Gastrocnemius medialis (tissue), 4 donors: ENCODE measurements at regions not wholly inside any gene's neighbourhood (a gene's known extent, or its start where the extent isn't known, plus 50 kb on each side); places are given as distances from the start of the nearest gene placed in this dataset.

ENCODE experiments used
- ATAC-seq, 2 donors: fragments of 150-250 bp; one replicate each; pipeline ENCODE4 v1.9.1; 2016
- DNase-seq, 2 donors: peaks; one replicate each; pipeline ENCODE4 v3.0.0-alpha.2; 2019
- H3K27ac ChIP-seq, 4 donors: fragments of 200-600 bp; sonication (generic); 1 replicate in 1 of 4; 2 replicates in 3 of 4; pipeline ENCODE4 v1.5.1; 2016 to 2018; ENCODE audit warnings: mild to moderate bottlenecking in 2 of 4, moderate library complexity in 1 of 4
- H3K27me3 ChIP-seq, 3 donors: fragments of 200-600 bp; sonication (generic) in 2 of 3; 1 replicate in 1 of 3; 2 replicates in 2 of 3; pipeline versions ENCODE4 v1.5.1 to v1.6.0; 2016 to 2019; ENCODE audit warnings: mild to moderate bottlenecking in 1 of 3, moderate library complexity in 1 of 3
- H3K36me3 ChIP-seq, 2 donors: fragments of 200-600 bp; sonication (generic) in 1 of 2; one replicate each; pipeline ENCODE4 v1.5.1; 2017 to 2018
- H3K4me1 ChIP-seq, 2 donors: fragments of 200-600 bp; sonication (generic) in 1 of 2; one replicate each; pipeline ENCODE4 v1.5.1; 2016 to 2017; ENCODE audit warnings: mild to moderate bottlenecking in 2 of 2
- H3K4me3 ChIP-seq, 4 donors: fragments of 200-600 bp; sonication (generic) in 3 of 4; 1 replicate in 1 of 4; 2 replicates in 3 of 4; pipeline ENCODE4 v1.5.1; 2016 to 2019; ENCODE audit warnings: mild to moderate bottlenecking in 2 of 4
- H3K9me3 ChIP-seq, 3 donors: fragments of 200-600 bp; sonication (generic) in 2 of 3; 1 replicate in 1 of 3; 2 replicates in 2 of 3; pipeline ENCODE4 v1.5.1; 2016 to 2019
- CTCF ChIP-seq, 5 experiments: fragments of 450-650 bp in 3 of 5; fragments of 200-600 bp in 2 of 5; sonication (generic) in 2 of 5; IDR thresholded peaks in 4 of 5; conservative IDR thresholded peaks in 1 of 5; 1 replicate in 4 of 5; 2 replicates in 1 of 5; pipeline ENCODE4 v1.5.1; 2016 to 2019; ENCODE audit warnings: antibody characterized with exemption in 5 of 5, mild to moderate bottlenecking in 3 of 5, moderate library complexity in 3 of 5
- POLR2A ChIP-seq, 2 donors: fragments of 450-650 bp; IDR thresholded peaks; one replicate each; pipeline ENCODE4 v1.6.1; 2017; ENCODE audit warnings: antibody characterized with exemption in 2 of 2, mild to moderate bottlenecking in 2 of 2, moderate library complexity in 2 of 2
- in situ Hi-C, 4 donors: fragments of 200-750 bp; cut with MboI; loops; one replicate each; pipeline versions ENCODE4 v1.15.0 to v1.8.0; 2017; ENCODE audit warnings: low sequenced_read_pairs in 4 of 4
- intact Hi-C: fragments of 100-400 bp; cut with DNase I; formaldehyde crosslinking; loops from one replicate; pipeline ENCODE4 v1.15.1; 2023; ENCODE audit warnings: low total_unique reads

DNA sequence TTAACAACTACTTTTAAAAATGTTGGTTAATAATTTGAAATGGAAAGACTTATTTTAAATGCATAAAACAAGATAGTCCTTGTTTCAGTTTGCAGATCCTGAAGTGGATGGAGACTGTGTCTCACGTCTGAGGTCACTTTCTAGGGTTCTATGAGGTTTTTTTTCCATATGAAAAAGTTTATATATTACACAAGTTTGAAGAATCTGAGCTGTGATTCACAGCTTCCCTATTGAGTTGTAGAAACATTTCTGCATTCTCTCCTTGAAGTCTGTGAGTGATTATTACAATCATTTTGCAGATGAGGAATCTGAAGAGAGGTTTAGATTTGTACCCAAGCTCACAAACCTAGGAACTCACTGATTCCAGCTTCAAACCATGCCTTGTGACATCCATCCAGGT, 442.5 kb upstream of the KLF4 start:
- in situ Hi-C loops (no loop called here), intact Hi-C loops (no loop called here)
- DNase-seq: no peak
- H3K36me3 ChIP-seq: no peaks in the 10 kb centered on the region
- H3K4me3 ChIP-seq: no peak overlapping the region
- TF ChIP-seq CTCF (IDR thresholded peaks at IDR 0.05 in 4 of 5, conservative IDR thresholded peaks at IDR 0.05 in 1 of 5) (no peak), POLR2A (IDR thresholded peaks at IDR 0.05) (no peak)
- no peaks in the 10 kb centered on the region for H3K4me1 ChIP-seq
- H3K27ac ChIP-seq: no peak overlapping the region
- no peaks in the 10 kb centered on the region for H3K9me3 ChIP-seq
- ATAC-seq: no peak
- no peaks in the 10 kb centered on the region for H3K27me3 ChIP-seq

GRCh38 chr9:107931071-107931715, 441.6 kb upstream of the KLF4 start:
- Histone ChIP-seq H3K9me3 (no peaks in the 10 kb centered on the region), H3K27me3 (no peaks in the 10 kb centered on the region), H3K36me3 (no peaks in the 10 kb centered on the region), H3K4me3 (no peak overlapping the region), H3K4me1 (no peaks in the 10 kb centered on the region), H3K27ac (no peak overlapping the region)
- in situ Hi-C loops: no loop called here
- intact Hi-C loops: no loop called here
- TF ChIP-seq POLR2A (IDR thresholded peaks at IDR 0.05): no peak
- ATAC-seq (no peak), DNase-seq (no peak)

DNA sequence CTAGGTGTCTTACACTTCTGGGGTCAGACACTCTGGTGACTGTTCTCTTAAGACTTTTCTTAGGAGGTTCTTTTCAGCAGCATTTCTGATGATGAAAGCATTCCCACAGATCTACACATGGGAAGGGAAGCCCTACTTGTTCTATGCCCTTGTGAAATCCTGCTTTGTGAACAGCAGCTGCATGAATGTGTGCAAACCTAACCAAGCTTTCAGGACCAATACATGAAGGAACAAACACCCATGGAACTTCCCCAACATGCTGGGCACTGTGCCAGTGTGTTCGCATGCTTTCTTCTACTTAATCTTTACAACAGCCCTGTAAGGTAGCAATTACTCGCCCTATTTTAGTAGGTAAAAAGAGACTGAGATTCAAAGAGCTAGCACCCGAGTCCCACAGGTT, 439.9 kb upstream of the KLF4 start:
- DNase-seq: peak; percentile 33 to 58
- TF ChIP-seq CTCF (IDR thresholded peaks at IDR 0.05 in 4 of 5, conservative IDR thresholded peaks at IDR 0.05 in 1 of 5) (no peak), POLR2A (IDR thresholded peaks at IDR 0.05) (no peak)
- in situ Hi-C loops (no loop called here), intact Hi-C loops (no loop called here)
- Histone ChIP-seq H3K4me3 (no peak overlapping the region), H3K36me3 (no peaks in the 10 kb centered on the region), H3K4me1 (no peaks in the 10 kb centered on the region), H3K27me3 (no peaks in the 10 kb centered on the region), H3K9me3 (no peaks in the 10 kb centered on the region), H3K27ac (no peak overlapping the region)
- peak; percentile 39 to 49 for ATAC-seq

DNA sequence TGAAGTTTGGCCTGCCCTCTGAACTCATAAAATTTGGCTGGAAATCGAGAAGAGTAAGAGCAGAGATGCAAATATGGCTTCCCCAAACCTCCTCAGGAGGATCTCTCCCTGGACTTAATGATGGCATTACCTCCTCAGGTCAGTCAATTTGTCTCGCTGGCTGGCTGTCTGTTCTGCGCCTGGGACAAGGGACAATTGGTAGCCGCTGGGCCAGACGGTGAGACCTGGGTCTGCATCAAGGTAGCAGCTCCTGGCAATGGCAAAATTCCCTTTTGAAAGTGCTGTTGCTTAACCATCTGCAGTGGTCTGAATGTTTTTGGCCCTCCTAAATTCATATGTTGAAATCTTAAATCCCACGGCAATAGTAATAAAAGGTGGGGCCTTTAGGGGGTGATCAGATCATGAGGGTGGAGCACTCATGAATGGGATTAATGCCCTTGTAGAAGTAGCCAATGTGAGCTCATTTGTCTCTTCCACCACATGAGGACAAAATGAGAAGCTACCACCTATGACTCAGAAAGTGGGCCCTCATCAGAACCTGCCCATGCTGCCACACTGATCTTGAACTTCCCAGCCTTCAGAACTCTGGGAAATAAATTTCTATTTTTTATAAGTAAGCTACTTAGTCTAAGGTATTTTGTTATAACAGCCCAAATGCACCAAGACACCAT, 439.3 kb upstream of the KLF4 start:
- DNase-seq: no peak
- peak; percentile 33 to 67 for ATAC-seq
- intact Hi-C loops: no loop called here

More for the DNA sequence above, 439.3 kb upstream of the KLF4 start:
- TF ChIP-seq POLR2A (IDR thresholded peaks at IDR 0.05) (no peak), CTCF (IDR thresholded peaks at IDR 0.05 in 4 of 5, conservative IDR thresholded peaks at IDR 0.05 in 1 of 5) (no peak)
- Histone ChIP-seq H3K9me3 (no peaks in the 10 kb centered on the region), H3K4me3 (no peak overlapping the region), H3K4me1 (no peaks in the 10 kb centered on the region), H3K27me3 (no peaks in the 10 kb centered on the region), H3K36me3 (no peaks in the 10 kb centered on the region), H3K27ac (no peak overlapping the region)
- in situ Hi-C loops: no loop called here
